ENCODE measurements at regions not wholly inside any gene's neighbourhood (a gene's known extent, or its start where the extent isn't known, plus 50 kb on each side); places are given as distances from the start of the nearest gene placed in this dataset.

- Histone ChIP-seq H3K27me3 (ENCODE audit: insufficient read depth, low read length) (no peaks in the 10 kb centered on the region), H3K36me3 (ENCODE audit: insufficient read depth, low read length) (no peaks in the 10 kb centered on the region), H3K4me1 (ENCODE audit: insufficient read depth, low read length) (peaks cover 10% of the 10 kb centered on the region), H3K4me3 (ENCODE audit: low read length in 2 of 2) (no peak overlapping the region), H3K9me3 (ENCODE audit: control insufficient read depth in 1 of 2, low read length in 2 of 2) (no peaks in the 10 kb centered on the region), H3K27ac (ENCODE audit: low read depth, low read length) (no peak overlapping the region)
- ChIA-PET POLR2A (ENCODE audit: partially characterized antibody) (no interaction called here), CTCF (ENCODE audit: partially characterized antibody) (no interaction called here)
- H3K4me1 Mint-ChIP-seq: peaks cover 3 to 16% (median 7%) of the 10 kb centered on the region in 4 donors
- DNase-seq: no peak
- peaks cover 0 to 5% of the 10 kb centered on the region in 2 donors for H3K36me3 Mint-ChIP-seq
- intact Hi-C loops (cut with micrococcal nuclease): no loop called here
- peaks cover 0 to 3% (median 0%) of the 10 kb centered on the region in 8 donors for H3K9me3 Mint-ChIP-seq
- no peak overlapping the region for H3K27ac Mint-ChIP-seq
- H3K27me3 Mint-ChIP-seq: peaks cover 2 to 5% of the 10 kb centered on the region in 2 donors
- H3K4me3 Mint-ChIP-seq: no peak overlapping the region
Measured at GRCh38 chr2:12052796-12053195, 306.4 kb downstream of the LPIN1 start.

GRCh38 chr2:12054956-12055618, 308.7 kb downstream of the LPIN1 start:
- H3K9me3 Mint-ChIP-seq: peaks cover 0 to 3% (median 0%) of the 10 kb centered on the region in 8 donors
- Histone ChIP-seq H3K4me1 (ENCODE audit: insufficient read depth, low read length) (peaks cover 10% of the 10 kb centered on the region), H3K4me3 (ENCODE audit: low read length in 2 of 2) (no peak overlapping the region), H3K36me3 (ENCODE audit: insufficient read depth, low read length) (no peaks in the 10 kb centered on the region), H3K9me3 (ENCODE audit: control insufficient read depth in 1 of 2, low read length in 2 of 2) (no peaks in the 10 kb centered on the region), H3K27ac (ENCODE audit: low read depth, low read length) (no peak overlapping the region), H3K27me3 (ENCODE audit: insufficient read depth, low read length) (no peaks in the 10 kb centered on the region)
- intact Hi-C loops (cut with micrococcal nuclease): no loop called here
- no peak overlapping the region for H3K27ac Mint-ChIP-seq
- peaks cover under 1 to 4% of the 10 kb centered on the region in 2 donors for H3K27me3 Mint-ChIP-seq
- H3K4me1 Mint-ChIP-seq: peaks cover 8 to 17% (median 12%) of the 10 kb centered on the region in 4 donors
- ChIA-PET POLR2A (ENCODE audit: partially characterized antibody) (interaction anchor here (1.6 kb wide), 1 partner anchor 10 kb away, joined by 6 read pairs; no protein-coding TSS in a partner anchor), CTCF (ENCODE audit: partially characterized antibody) (interaction anchor here (0.8 to 1.6 kb wide), 2 partner anchors 10 to 15 kb away, joined by 3 to 4 read pairs; no protein-coding TSS in a partner anchor)
- no peak overlapping the region for H3K4me3 Mint-ChIP-seq
- H3K36me3 Mint-ChIP-seq: peaks cover 0 to 5% of the 10 kb centered on the region in 2 donors
- no peak for DNase-seq

- peaks cover 10% of the 10 kb centered on the region for H3K4me1 ChIP-seq (ENCODE audit: insufficient read depth, low read length)
- H3K36me3 ChIP-seq (ENCODE audit: insufficient read depth, low read length): no peaks in the 10 kb centered on the region
- no peaks in the 10 kb centered on the region for H3K9me3 ChIP-seq (ENCODE audit: control insufficient read depth in 1 of 2, low read length in 2 of 2)
- no peaks in the 10 kb centered on the region for H3K27me3 ChIP-seq (ENCODE audit: insufficient read depth, low read length)
- POLR2A ChIA-PET (ENCODE audit: partially characterized antibody): no interaction called here
- Mint-ChIP-seq H3K27ac (no peak overlapping the region), H3K36me3 (peaks cover 0 to 5% of the 10 kb centered on the region in 2 donors), H3K4me3 (no peak overlapping the region), H3K27me3 (peaks cover 0 to 7% of the 10 kb centered on the region in 2 donors), H3K9me3 (peaks cover 0 to 3% (median 0%) of the 10 kb centered on the region in 8 donors), H3K4me1 (peaks cover 8 to 14% (median 11%) of the 10 kb centered on the region in 4 donors)
- intact Hi-C loops (cut with micrococcal nuclease): no loop called here
- H3K27ac ChIP-seq (ENCODE audit: low read depth, low read length): no peak overlapping the region
- no peak overlapping the region for H3K4me3 ChIP-seq (ENCODE audit: low read length in 2 of 2)
- CTCF ChIA-PET (ENCODE audit: partially characterized antibody): interaction anchor here (1.0 kb wide), 1 partner anchor 660 kb away, joined by 3 read pairs; the partner anchor contains the start of gene TRIB2
- DNase-seq: no peak
Measured at GRCh38 chr2:12057436-12058166, 311.2 kb downstream of the LPIN1 start.

GRCh38 chr2:12059616-12060441, 313.4 kb downstream of the LPIN1 start:
- no peak overlapping the region for H3K4me3 ChIP-seq (ENCODE audit: low read length in 2 of 2)
- no peaks in the 10 kb centered on the region for H3K36me3 ChIP-seq (ENCODE audit: insufficient read depth, low read length)
- Mint-ChIP-seq H3K4me1 (peaks cover 8 to 24% (median 11%) of the 10 kb centered on the region in 4 donors), H3K9me3 (peaks cover 0 to 5% (median 1%) of the 10 kb centered on the region in 8 donors), H3K27me3 (peaks cover 0 to 6% of the 10 kb centered on the region in 2 donors), H3K27ac (peak overlapping the region in 2 of 7 donors; percentile 5 to 49), H3K4me3 (no peak overlapping the region), H3K36me3 (peaks cover 0 to 5% of the 10 kb centered on the region in 2 donors)
- no peak overlapping the region for H3K27ac ChIP-seq (ENCODE audit: low read depth, low read length)
- intact Hi-C loops (cut with micrococcal nuclease): no loop called here
- H3K4me1 ChIP-seq (ENCODE audit: insufficient read depth, low read length): peaks cover 10% of the 10 kb centered on the region
- H3K9me3 ChIP-seq (ENCODE audit: control insufficient read depth in 1 of 2, low read length in 2 of 2): no peaks in the 10 kb centered on the region
- ChIA-PET CTCF (ENCODE audit: partially characterized antibody) (no interaction called here), POLR2A (ENCODE audit: partially characterized antibody) (no interaction called here)
- no peaks in the 10 kb centered on the region for H3K27me3 ChIP-seq (ENCODE audit: insufficient read depth, low read length)
- DNase-seq: no peak

- no peak overlapping the region for H3K4me3 Mint-ChIP-seq
- no peak for DNase-seq
- Histone ChIP-seq H3K27ac (ENCODE audit: low read depth, low read length) (no peak overlapping the region), H3K36me3 (ENCODE audit: insufficient read depth, low read length) (no peaks in the 10 kb centered on the region), H3K4me1 (ENCODE audit: insufficient read depth, low read length) (peaks cover 10% of the 10 kb centered on the region), H3K4me3 (ENCODE audit: low read length in 2 of 2) (no peak overlapping the region), H3K9me3 (ENCODE audit: control insufficient read depth in 1 of 2, low read length in 2 of 2) (no peaks in the 10 kb centered on the region), H3K27me3 (ENCODE audit: insufficient read depth, low read length) (no peaks in the 10 kb centered on the region)
- peaks cover 8 to 24% (median 11%) of the 10 kb centered on the region in 4 donors for H3K4me1 Mint-ChIP-seq
- CTCF ChIA-PET (ENCODE audit: partially characterized antibody): no interaction called here
- H3K27me3 Mint-ChIP-seq: peaks cover 0 to 6% of the 10 kb centered on the region in 2 donors
- peaks cover 0 to under 1% of the 10 kb centered on the region in 2 donors for H3K36me3 Mint-ChIP-seq
- POLR2A ChIA-PET (ENCODE audit: partially characterized antibody): no interaction called here
- no peak overlapping the region for H3K27ac Mint-ChIP-seq
- H3K9me3 Mint-ChIP-seq: peaks cover 0 to 5% (median 0%) of the 10 kb centered on the region in 8 donors
- intact Hi-C loops (cut with micrococcal nuclease): no loop called here
Measured at GRCh38 chr2:12060886-12061285, 314.5 kb downstream of the LPIN1 start.

GRCh38 chr2:12061286-12062052, 315.0 kb downstream of the LPIN1 start:
- ChIA-PET POLR2A (ENCODE audit: partially characterized antibody) (no interaction called here), CTCF (ENCODE audit: partially characterized antibody) (no interaction called here)
- peaks cover 0 to 6% of the 10 kb centered on the region in 2 donors for H3K27me3 Mint-ChIP-seq
- no peak overlapping the region for H3K4me3 ChIP-seq (ENCODE audit: low read length in 2 of 2)
- no peak overlapping the region for H3K27ac ChIP-seq (ENCODE audit: low read depth, low read length)
- H3K27ac Mint-ChIP-seq: no peak overlapping the region
- H3K36me3 ChIP-seq (ENCODE audit: insufficient read depth, low read length): no peaks in the 10 kb centered on the region
- no peaks in the 10 kb centered on the region for H3K36me3 Mint-ChIP-seq
- H3K27me3 ChIP-seq (ENCODE audit: insufficient read depth, low read length): no peaks in the 10 kb centered on the region
- no peaks in the 10 kb centered on the region for H3K9me3 ChIP-seq (ENCODE audit: control insufficient read depth in 1 of 2, low read length in 2 of 2)
- peaks cover 10% of the 10 kb centered on the region for H3K4me1 ChIP-seq (ENCODE audit: insufficient read depth, low read length)
- H3K9me3 Mint-ChIP-seq: peaks cover 0 to 5% (median 0%) of the 10 kb centered on the region in 8 donors
- intact Hi-C loops (cut with micrococcal nuclease): no loop called here
- peaks cover 9 to 24% (median 11%) of the 10 kb centered on the region in 4 donors for H3K4me1 Mint-ChIP-seq
- H3K4me3 Mint-ChIP-seq: no peak overlapping the region
- no peak for DNase-seq

Data from CD4-positive, alpha-beta memory T cell (primary cell).